ENCODE measurements at regions not wholly inside any gene's neighbourhood (a gene's known extent, or its start where the extent isn't known, plus 50 kb on each side); places are given as distances from the start of the nearest gene placed in this dataset.

- TF ChIP-seq, protein P1, sequence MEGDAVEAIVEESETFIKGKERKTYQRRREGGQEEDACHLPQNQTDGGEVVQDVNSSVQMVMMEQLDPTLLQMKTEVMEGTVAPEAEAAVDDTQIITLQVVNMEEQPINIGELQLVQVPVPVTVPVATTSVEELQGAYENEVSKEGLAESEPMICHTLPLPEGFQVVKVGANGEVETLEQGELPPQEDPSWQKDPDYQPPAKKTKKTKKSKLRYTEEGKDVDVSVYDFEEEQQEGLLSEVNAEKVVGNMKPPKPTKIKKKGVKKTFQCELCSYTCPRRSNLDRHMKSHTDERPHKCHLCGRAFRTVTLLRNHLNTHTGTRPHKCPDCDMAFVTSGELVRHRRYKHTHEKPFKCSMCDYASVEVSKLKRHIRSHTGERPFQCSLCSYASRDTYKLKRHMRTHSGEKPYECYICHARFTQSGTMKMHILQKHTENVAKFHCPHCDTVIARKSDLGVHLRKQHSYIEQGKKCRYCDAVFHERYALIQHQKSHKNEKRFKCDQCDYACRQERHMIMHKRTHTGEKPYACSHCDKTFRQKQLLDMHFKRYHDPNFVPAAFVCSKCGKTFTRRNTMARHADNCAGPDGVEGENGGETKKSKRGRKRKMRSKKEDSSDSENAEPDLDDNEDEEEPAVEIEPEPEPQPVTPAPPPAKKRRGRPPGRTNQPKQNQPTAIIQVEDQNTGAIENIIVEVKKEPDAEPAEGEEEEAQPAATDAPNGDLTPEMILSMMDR (IDR thresholded peaks at IDR 0.05; ENCODE audit: low read depth, low read length), result no peak
- TF ChIP-seq POLR2A (IDR thresholded peaks at IDR 0.05; ENCODE audit: extremely low read depth, insufficient read length), result no peak
Measured at GRCh38 chr6:135739288-135739687, 112.2 kb upstream of the PDE7B start.
